ENCODE measurements at regions not wholly inside any gene's neighbourhood (a gene's known extent, or its start where the extent isn't known, plus 50 kb on each side); places are given as distances from the start of the nearest gene placed in this dataset.

- no peaks in the 10 kb centered on the region for H3K36me3 ChIP-seq (ENCODE audit: control insufficient read depth in 3 of 3, insufficient read depth in 2 of 3, low read depth in 1 of 3, low read length in 3 of 3)
- H3K4me1 ChIP-seq (ENCODE audit: control insufficient read depth in 3 of 3, insufficient read depth in 2 of 3, low read depth in 1 of 3, low read length in 2 of 3): no peaks in the 10 kb centered on the region
- DNase-seq: no peak
- H3K27ac ChIP-seq (ENCODE audit: low read depth in 1 of 3, low read length in 2 of 3): no peak overlapping the region
- H3K4me3 ChIP-seq (ENCODE audit: low read depth in 1 of 3, low read length in 3 of 3): no peak overlapping the region
- 63 to 71% (median 70%) methylated on average over 13 of the region's 13 CpGs for WGBS, 3 donors
- FAIRE-seq: no peak
- H3K27me3 ChIP-seq (ENCODE audit: control insufficient read depth in 3 of 3, insufficient read depth in 3 of 3, low read length in 3 of 3): no peaks in the 10 kb centered on the region
- peaks cover 0 to 13% of the 10 kb centered on the region in 2 donors for H3K9me3 ChIP-seq (ENCODE audit: control insufficient read depth in 2 of 2, insufficient read depth in 1 of 2, low read depth in 1 of 2, low read length in 1 of 2)
These were observed 168.2 kb downstream of the TEX29 start for GRCh38 chr13:111488486-111489132.

- no peaks in the 10 kb centered on the region for H3K27me3 ChIP-seq (ENCODE audit: control insufficient read depth in 3 of 3, insufficient read depth in 3 of 3, low read length in 3 of 3)
- H3K4me3 ChIP-seq (ENCODE audit: low read depth in 1 of 3, low read length in 3 of 3): no peak overlapping the region
- no peak for FAIRE-seq
- DNase-seq: no peak
- WGBS, 3 donors: 77 to 81% (median 78%) methylated on average over 8 of the region's 8 CpGs
- H3K27ac ChIP-seq (ENCODE audit: low read depth in 1 of 3, low read length in 2 of 3): no peak overlapping the region
- H3K9me3 ChIP-seq (ENCODE audit: control insufficient read depth in 2 of 2, insufficient read depth in 1 of 2, low read depth in 1 of 2, low read length in 1 of 2): peaks cover 0 to 13% of the 10 kb centered on the region in 2 donors
- H3K36me3 ChIP-seq (ENCODE audit: control insufficient read depth in 3 of 3, insufficient read depth in 2 of 3, low read depth in 1 of 3, low read length in 3 of 3): no peaks in the 10 kb centered on the region
- H3K4me1 ChIP-seq (ENCODE audit: control insufficient read depth in 3 of 3, insufficient read depth in 2 of 3, low read depth in 1 of 3, low read length in 2 of 3): no peaks in the 10 kb centered on the region
These were observed 168.9 kb downstream of the TEX29 start for GRCh38 chr13:111489301-111489700.

GRCh38 chr13:111490611-111491010 lies 170.2 kb downstream of the TEX29 start:
- Histone ChIP-seq H3K4me3 (ENCODE audit: low read depth in 1 of 3, low read length in 3 of 3) (no peak overlapping the region), H3K27ac (ENCODE audit: low read depth in 1 of 3, low read length in 2 of 3) (no peak overlapping the region), H3K9me3 (ENCODE audit: control insufficient read depth in 2 of 2, insufficient read depth in 1 of 2, low read depth in 1 of 2, low read length in 1 of 2) (peaks cover 0 to 13% of the 10 kb centered on the region in 2 donors), H3K4me1 (ENCODE audit: control insufficient read depth in 3 of 3, insufficient read depth in 2 of 3, low read depth in 1 of 3, low read length in 2 of 3) (no peaks in the 10 kb centered on the region), H3K27me3 (ENCODE audit: control insufficient read depth in 3 of 3, insufficient read depth in 3 of 3, low read length in 3 of 3) (no peaks in the 10 kb centered on the region), H3K36me3 (ENCODE audit: control insufficient read depth in 3 of 3, insufficient read depth in 2 of 3, low read depth in 1 of 3, low read length in 3 of 3) (no peaks in the 10 kb centered on the region)
- whole genome bisulfite sequencing, 3 donors: 78 to 83% (median 80%) methylated on average over 6 of the region's 6 CpGs
- DNase-seq (no peak), FAIRE-seq (no peak)

GRCh38 chr13:111491021-111491420 lies 170.6 kb downstream of the TEX29 start:
- DNase-seq: no peak
- no peaks in the 10 kb centered on the region for H3K36me3 ChIP-seq (ENCODE audit: control insufficient read depth in 3 of 3, insufficient read depth in 2 of 3, low read depth in 1 of 3, low read length in 3 of 3)
- no peaks in the 10 kb centered on the region for H3K27me3 ChIP-seq (ENCODE audit: control insufficient read depth in 3 of 3, insufficient read depth in 3 of 3, low read length in 3 of 3)
- H3K9me3 ChIP-seq (ENCODE audit: control insufficient read depth in 2 of 2, insufficient read depth in 1 of 2, low read depth in 1 of 2, low read length in 1 of 2): peaks cover 0 to 12% of the 10 kb centered on the region in 2 donors
- FAIRE-seq: no peak
- H3K4me3 ChIP-seq (ENCODE audit: low read depth in 1 of 3, low read length in 3 of 3): no peak overlapping the region
- no peak overlapping the region for H3K27ac ChIP-seq (ENCODE audit: low read depth in 1 of 3, low read length in 2 of 3)
- H3K4me1 ChIP-seq (ENCODE audit: control insufficient read depth in 3 of 3, insufficient read depth in 2 of 3, low read depth in 1 of 3, low read length in 2 of 3): no peaks in the 10 kb centered on the region
- WGBS, 3 donors: 63 to 72% (median 67%) methylated on average over 11 of the region's 11 CpGs

- Histone ChIP-seq H3K36me3 (ENCODE audit: control insufficient read depth in 3 of 3, insufficient read depth in 2 of 3, low read depth in 1 of 3, low read length in 3 of 3) (no peaks in the 10 kb centered on the region), H3K9me3 (ENCODE audit: control insufficient read depth in 2 of 2, insufficient read depth in 1 of 2, low read depth in 1 of 2, low read length in 1 of 2) (peaks cover 0 to 6% of the 10 kb centered on the region in 2 donors), H3K27me3 (ENCODE audit: control insufficient read depth in 3 of 3, insufficient read depth in 3 of 3, low read length in 3 of 3) (no peaks in the 10 kb centered on the region), H3K4me3 (ENCODE audit: low read depth in 1 of 3, low read length in 3 of 3) (no peak overlapping the region), H3K27ac (ENCODE audit: low read depth in 1 of 3, low read length in 2 of 3) (no peak overlapping the region), H3K4me1 (ENCODE audit: control insufficient read depth in 3 of 3, insufficient read depth in 2 of 3, low read depth in 1 of 3, low read length in 2 of 3) (no peaks in the 10 kb centered on the region)
- FAIRE-seq: no peak
- 79 to 81% (median 80%) methylated on average over 10 of the region's 10 CpGs for WGBS, 3 donors
- no peak for DNase-seq
These were observed 171.2 kb downstream of the TEX29 start for GRCh38 chr13:111491659-111492058.

GRCh38 chr13:111492341-111492950 lies 172.0 kb downstream of the TEX29 start:
- no peaks in the 10 kb centered on the region for H3K36me3 ChIP-seq (ENCODE audit: control insufficient read depth in 3 of 3, insufficient read depth in 2 of 3, low read depth in 1 of 3, low read length in 3 of 3)

GRCh38 chr13:111492958-111493357 lies 172.5 kb downstream of the TEX29 start:
- H3K36me3 ChIP-seq (ENCODE audit: control insufficient read depth in 3 of 3, insufficient read depth in 2 of 3, low read depth in 1 of 3, low read length in 3 of 3): no peaks in the 10 kb centered on the region
- H3K4me1 ChIP-seq (ENCODE audit: control insufficient read depth in 3 of 3, insufficient read depth in 2 of 3, low read depth in 1 of 3, low read length in 2 of 3): no peaks in the 10 kb centered on the region
- H3K27ac ChIP-seq (ENCODE audit: low read depth in 1 of 3, low read length in 2 of 3): no peak overlapping the region
- 73 to 83% (median 81%) methylated on average over 5 of the region's 5 CpGs for WGBS, 3 donors
- H3K27me3 ChIP-seq (ENCODE audit: control insufficient read depth in 3 of 3, insufficient read depth in 3 of 3, low read length in 3 of 3): no peaks in the 10 kb centered on the region
- DNase-seq (no peak), FAIRE-seq (no peak)
- no peak overlapping the region for H3K4me3 ChIP-seq (ENCODE audit: low read depth in 1 of 3, low read length in 3 of 3)
- no peaks in the 10 kb centered on the region for H3K9me3 ChIP-seq (ENCODE audit: control insufficient read depth in 2 of 2, insufficient read depth in 1 of 2, low read depth in 1 of 2, low read length in 1 of 2)

More at GRCh38 chr13:111492341-111492950, 172.0 kb downstream of the TEX29 start:
- DNase-seq: no peak
- H3K27ac ChIP-seq (ENCODE audit: low read depth in 1 of 3, low read length in 2 of 3): no peak overlapping the region
- H3K4me3 ChIP-seq (ENCODE audit: low read depth in 1 of 3, low read length in 3 of 3): no peak overlapping the region
- 67 to 72% (median 68%) methylated on average over 18 of the region's 18 CpGs for WGBS, 3 donors
- no peaks in the 10 kb centered on the region for H3K4me1 ChIP-seq (ENCODE audit: control insufficient read depth in 3 of 3, insufficient read depth in 2 of 3, low read depth in 1 of 3, low read length in 2 of 3)
- H3K9me3 ChIP-seq (ENCODE audit: control insufficient read depth in 2 of 2, insufficient read depth in 1 of 2, low read depth in 1 of 2, low read length in 1 of 2): no peaks in the 10 kb centered on the region
- FAIRE-seq: no peak
- no peaks in the 10 kb centered on the region for H3K27me3 ChIP-seq (ENCODE audit: control insufficient read depth in 3 of 3, insufficient read depth in 3 of 3, low read length in 3 of 3)

- Histone ChIP-seq H3K27ac (ENCODE audit: low read depth in 1 of 3, low read length in 2 of 3) (no peak overlapping the region), H3K9me3 (ENCODE audit: control insufficient read depth in 2 of 2, insufficient read depth in 1 of 2, low read depth in 1 of 2, low read length in 1 of 2) (no peaks in the 10 kb centered on the region), H3K4me3 (ENCODE audit: low read depth in 1 of 3, low read length in 3 of 3) (no peak overlapping the region), H3K36me3 (ENCODE audit: control insufficient read depth in 3 of 3, insufficient read depth in 2 of 3, low read depth in 1 of 3, low read length in 3 of 3) (no peaks in the 10 kb centered on the region), H3K27me3 (ENCODE audit: control insufficient read depth in 3 of 3, insufficient read depth in 3 of 3, low read length in 3 of 3) (no peaks in the 10 kb centered on the region), H3K4me1 (ENCODE audit: control insufficient read depth in 3 of 3, insufficient read depth in 2 of 3, low read depth in 1 of 3, low read length in 2 of 3) (no peaks in the 10 kb centered on the region)
- DNase-seq: no peak
- WGBS, 3 donors: 80 to 84% (median 82%) methylated on average over 6 of the region's 6 CpGs
- FAIRE-seq: no peak
These were observed 173.0 kb downstream of the TEX29 start for GRCh38 chr13:111493468-111493867.

GRCh38 chr13:111494641-111495040 lies 174.2 kb downstream of the TEX29 start:
- Histone ChIP-seq H3K9me3 (ENCODE audit: control insufficient read depth in 2 of 2, insufficient read depth in 1 of 2, low read depth in 1 of 2, low read length in 1 of 2) (no peaks in the 10 kb centered on the region), H3K4me3 (ENCODE audit: low read depth in 1 of 3, low read length in 3 of 3) (no peak overlapping the region), H3K27ac (ENCODE audit: low read depth in 1 of 3, low read length in 2 of 3) (no peak overlapping the region), H3K36me3 (ENCODE audit: control insufficient read depth in 3 of 3, insufficient read depth in 2 of 3, low read depth in 1 of 3, low read length in 3 of 3) (no peaks in the 10 kb centered on the region), H3K4me1 (ENCODE audit: control insufficient read depth in 3 of 3, insufficient read depth in 2 of 3, low read depth in 1 of 3, low read length in 2 of 3) (no peaks in the 10 kb centered on the region), H3K27me3 (ENCODE audit: control insufficient read depth in 3 of 3, insufficient read depth in 3 of 3, low read length in 3 of 3) (no peaks in the 10 kb centered on the region)
- no peak for FAIRE-seq
- no peak for DNase-seq
- WGBS, 3 donors: 82 to 90% (median 84%) methylated on average over 12 of the region's 12 CpGs

Measured in small intestine (tissue), 7 donors.